D721Med (cell line): ENCODE measurements at regions not wholly inside any gene's neighbourhood (a gene's known extent, or its start where the extent isn't known, plus 50 kb on each side); places are given as distances from the start of the nearest gene placed in this dataset.

ENCODE experiments used
- DNase-seq: peaks from one replicate; pipeline ENCODE4 v3.0.0; 2011; ENCODE audit warnings: low spot score; ENCODE audit not compliant: insufficient read length
- FAIRE-seq: peaks from 2 replicates; lab custom pipeline; 2011; peaks lifted over from hg19 to GRCh38; lab: Jason Lieb, UNC
- TF ChIP-seq, protein P1 (sequence below): IDR thresholded peaks from 2 replicates; pipeline ENCODE4 v1.5.1; 2012; ENCODE audit warnings: mild to moderate bottlenecking, control low read depth; ENCODE audit not compliant: insufficient read depth; ENCODE audit errors: missing control alignments

DNA sequence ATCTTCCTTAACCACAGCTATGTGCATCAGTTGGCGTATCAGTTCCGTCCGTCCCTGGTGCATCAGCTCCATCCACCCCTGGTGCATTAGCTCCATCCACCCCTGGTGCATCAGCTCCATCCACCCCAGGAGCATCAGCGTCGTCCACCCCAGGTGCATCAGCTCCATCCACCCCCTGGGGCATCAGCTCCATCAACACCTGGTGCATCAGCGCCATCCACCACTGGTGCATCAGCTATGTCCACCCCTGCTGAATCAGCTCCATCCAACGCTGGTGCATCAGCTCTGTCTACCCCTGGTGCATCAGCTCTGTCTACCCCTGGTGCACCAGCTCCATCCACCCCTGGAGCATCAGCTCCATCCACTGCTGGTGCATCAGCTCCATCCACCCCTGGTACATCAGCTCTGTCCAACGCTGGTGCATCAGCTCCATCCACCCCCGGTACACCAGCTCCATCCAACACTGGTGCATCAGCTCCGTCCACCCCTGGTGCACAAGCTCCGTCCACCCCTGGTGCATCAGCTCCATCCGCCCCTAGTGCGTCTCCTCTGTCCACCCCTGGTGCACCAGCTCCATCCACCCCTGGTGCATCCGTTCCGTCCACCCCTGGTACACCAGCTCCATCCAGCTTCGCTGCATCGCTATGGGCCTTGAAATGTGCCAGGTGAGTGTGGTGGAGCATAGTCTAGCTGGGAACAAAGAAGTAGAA, 106.6 kb upstream of the ZBTB40 start:
- no peak for FAIRE-seq

DNA sequence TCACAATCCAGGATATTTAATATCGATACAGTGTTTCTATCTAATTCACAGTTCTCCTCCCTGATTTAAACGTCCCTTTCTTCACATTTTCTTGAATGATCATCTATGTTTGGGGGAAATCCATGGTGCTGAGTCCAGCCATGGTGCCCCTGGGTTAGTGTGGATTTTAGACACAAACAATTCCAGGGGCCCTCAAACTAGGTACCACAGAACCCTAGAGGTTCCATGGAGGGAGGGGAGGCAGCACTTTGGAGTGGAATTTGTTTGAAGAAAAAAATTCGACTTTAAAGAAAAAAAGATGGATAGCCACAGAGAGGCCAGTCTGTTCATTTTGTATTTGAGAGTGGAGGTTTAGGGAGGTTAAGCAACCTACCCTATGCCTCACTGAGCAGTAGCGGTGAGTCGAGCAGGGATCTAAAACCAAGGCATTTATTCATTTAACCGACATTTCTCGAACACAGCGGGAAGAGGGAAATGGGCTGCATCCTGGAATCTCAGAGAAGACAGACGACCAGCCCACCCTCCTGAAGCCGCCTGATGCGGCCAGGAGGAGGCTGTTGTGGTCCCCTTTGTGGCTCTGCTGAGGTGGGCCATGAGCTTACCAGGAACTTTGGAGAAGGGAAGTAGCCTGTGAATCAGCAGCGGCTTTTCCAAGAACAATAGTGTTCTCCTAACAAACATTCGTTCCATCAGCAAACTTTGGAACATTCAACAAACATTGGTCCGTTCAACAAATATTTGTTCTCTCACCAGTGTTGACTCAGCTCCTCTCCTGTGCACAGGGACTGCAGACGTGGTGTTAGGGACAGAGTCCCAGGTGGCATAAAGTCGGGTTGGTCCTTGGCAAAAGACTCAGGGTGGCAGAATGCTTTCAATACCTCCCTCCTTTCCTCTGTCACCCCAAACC, 103.5 kb upstream of the ZBTB40 start:
- FAIRE-seq (no peak), DNase-seq (no peak)
- TF ChIP-seq, protein P1, sequence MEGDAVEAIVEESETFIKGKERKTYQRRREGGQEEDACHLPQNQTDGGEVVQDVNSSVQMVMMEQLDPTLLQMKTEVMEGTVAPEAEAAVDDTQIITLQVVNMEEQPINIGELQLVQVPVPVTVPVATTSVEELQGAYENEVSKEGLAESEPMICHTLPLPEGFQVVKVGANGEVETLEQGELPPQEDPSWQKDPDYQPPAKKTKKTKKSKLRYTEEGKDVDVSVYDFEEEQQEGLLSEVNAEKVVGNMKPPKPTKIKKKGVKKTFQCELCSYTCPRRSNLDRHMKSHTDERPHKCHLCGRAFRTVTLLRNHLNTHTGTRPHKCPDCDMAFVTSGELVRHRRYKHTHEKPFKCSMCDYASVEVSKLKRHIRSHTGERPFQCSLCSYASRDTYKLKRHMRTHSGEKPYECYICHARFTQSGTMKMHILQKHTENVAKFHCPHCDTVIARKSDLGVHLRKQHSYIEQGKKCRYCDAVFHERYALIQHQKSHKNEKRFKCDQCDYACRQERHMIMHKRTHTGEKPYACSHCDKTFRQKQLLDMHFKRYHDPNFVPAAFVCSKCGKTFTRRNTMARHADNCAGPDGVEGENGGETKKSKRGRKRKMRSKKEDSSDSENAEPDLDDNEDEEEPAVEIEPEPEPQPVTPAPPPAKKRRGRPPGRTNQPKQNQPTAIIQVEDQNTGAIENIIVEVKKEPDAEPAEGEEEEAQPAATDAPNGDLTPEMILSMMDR, result no peak

More for the DNA sequence above, 106.6 kb upstream of the ZBTB40 start:
- DNase-seq, result no peak
- TF ChIP-seq, protein P1, result no peak

DNA sequence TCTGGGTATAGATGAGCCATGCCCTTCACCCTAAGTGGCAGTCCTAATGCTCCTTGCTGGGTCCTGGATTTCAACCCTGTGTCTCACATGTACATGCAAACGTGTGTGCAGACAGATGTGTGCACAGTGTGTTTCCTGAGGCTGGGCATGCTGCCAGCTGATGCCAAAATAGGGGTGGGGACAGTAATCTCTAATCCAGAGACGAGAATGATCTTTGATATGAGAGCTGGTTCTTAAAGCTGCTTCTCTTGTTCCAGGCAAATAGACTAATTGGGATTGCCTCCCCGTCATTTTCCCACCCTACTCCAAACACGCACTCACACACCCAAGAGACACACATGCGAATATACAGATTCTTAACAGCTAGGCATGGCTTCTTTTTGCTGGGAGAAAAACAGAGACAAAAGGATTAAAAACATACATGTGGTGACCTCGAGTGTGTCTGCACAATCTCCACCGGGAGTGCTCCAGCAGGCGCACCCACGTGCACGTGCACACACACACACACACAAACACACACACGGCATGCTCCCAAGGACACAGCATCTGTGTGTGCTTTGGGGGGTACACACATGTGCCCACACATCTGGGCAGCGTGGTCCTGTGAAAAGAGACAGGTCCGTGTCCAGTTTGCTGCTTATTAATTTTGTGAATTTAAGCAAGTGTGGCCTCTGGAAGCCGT, 102.1 kb upstream of the ZBTB40 start:
- FAIRE-seq (no peak), DNase-seq (no peak)
- TF ChIP-seq, protein P1, result no peak

DNA sequence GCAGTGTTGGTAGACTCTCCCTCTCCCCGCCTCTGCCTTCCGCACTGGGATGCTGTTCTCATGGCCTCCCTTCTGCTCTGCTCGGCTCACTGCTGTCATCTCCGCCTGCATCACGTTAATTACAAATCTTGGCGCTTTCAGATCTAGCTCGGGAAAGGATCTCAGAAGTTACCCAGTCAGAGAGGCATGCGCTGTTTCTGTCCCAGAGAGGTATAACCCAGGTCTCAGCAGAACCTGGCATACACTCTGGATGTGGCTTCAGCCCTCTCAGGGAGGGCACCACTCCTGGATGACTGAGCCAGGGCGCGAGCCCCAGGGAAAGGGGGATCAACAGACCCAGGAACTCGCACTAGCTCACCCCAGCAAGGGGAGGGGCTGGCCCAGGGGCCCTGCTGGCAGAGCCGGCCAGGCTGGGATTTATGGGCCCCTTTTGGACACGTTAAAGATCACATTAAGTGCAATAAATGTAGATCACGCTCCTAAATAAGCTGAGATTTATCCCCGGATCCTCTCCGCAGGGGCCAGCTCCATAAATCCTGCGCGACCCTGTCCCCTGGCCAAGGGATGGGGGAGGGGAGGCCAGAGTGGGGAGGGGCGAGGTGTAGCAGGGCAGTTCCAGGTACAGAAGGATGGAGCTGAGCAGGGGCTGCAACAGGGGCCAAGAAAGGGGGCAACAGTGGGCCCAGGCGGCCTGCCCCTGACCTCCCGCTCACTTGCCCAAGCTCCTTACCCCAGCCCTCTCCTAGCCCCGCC, 101.3 kb upstream of the ZBTB40 start:
- FAIRE-seq (no peak), DNase-seq (no peak)
- TF ChIP-seq, protein P1, result no peak

DNA sequence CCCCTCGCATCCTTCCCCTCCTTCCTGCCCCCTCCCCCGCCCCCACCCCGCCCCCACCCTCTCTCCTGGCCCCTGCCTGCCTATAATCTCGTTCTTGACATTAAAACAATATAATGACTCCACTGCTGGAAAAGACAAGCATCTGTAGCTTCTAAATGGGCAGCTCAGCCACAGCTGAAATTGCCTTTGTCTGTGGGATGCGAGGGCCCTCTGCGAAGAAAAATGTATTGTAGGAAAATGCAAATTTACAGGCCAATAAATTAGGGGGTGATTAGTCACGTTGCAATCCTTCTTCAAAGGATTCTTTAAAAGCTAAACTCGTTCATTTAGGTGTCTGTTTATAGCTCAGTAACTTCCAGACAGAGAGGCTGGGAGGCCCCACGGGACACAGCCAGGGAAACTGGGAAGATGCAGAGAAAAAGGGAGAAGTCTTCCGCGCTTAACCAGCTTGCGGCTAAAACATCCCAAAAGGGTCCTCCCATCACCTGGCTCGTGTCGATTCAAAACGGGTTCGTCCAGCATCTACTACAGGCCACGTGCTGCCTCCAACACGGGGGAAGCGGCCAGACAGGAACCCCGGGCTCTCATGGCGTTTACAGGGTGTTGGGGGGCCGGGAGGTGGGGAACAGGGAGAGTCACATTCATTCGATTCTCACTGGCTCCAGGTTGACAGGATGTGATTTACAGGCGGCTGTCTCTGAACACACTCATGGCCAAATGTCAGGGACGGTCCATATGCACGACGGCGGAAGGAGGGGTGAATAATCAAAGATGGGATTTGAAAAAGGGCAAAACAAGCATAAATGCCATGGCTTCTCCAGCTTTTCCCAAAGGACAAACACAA, 100.5 kb upstream of the ZBTB40 start:
- no peak for FAIRE-seq
- no peak for DNase-seq
- TF ChIP-seq, protein P1, result no peak

DNA sequence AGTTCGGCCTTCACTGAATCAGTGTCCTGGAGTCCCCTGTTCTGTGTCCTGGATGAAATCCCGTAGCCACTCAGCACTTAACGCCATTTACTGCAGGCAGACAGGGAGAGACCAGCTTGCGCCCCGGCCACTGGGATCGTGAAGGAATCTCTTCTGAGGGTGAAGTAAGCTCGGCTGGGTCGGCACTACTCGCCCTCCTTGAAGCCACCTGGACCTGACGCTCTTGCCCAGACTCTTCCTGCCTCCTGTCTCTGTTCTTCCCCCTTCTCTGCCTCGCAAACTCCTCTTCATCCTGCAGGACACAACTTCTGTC, 99.9 kb upstream of the ZBTB40 start:
- FAIRE-seq (no peak), DNase-seq (no peak)
- TF ChIP-seq, protein P1, result no peak
